HEK293T (cell line): ENCODE measurements at regions not wholly inside any gene's neighbourhood (a gene's known extent, or its start where the extent isn't known, plus 50 kb on each side); places are given as distances from the start of the nearest gene placed in this dataset.

Experiments used
- ARNT ChIP-seq: fragments of 450-650 bp; IDR thresholded peaks from 2 replicates; pipeline ENCODE4 v1.6.1; 2017; ENCODE audit warnings: mild to moderate bottlenecking
- ELF4 ChIP-seq: fragments of 450-650 bp; IDR thresholded peaks from 2 replicates; pipeline ENCODE4 v1.6.1; 2017; ENCODE audit warnings: antibody characterized with exemption
- FOXK2 ChIP-seq: fragments of 450-650 bp; IDR thresholded peaks from 2 replicates; pipeline ENCODE4 v1.6.1; 2016; ENCODE audit warnings: mild to moderate bottlenecking
- HDGF ChIP-seq: fragments of 450-650 bp; IDR thresholded peaks from 2 replicates; pipeline ENCODE4 v1.6.1; 2017; ENCODE audit warnings: antibody characterized with exemption, borderline replicate concordance
- LEF1 ChIP-seq: fragments of 450-650 bp; IDR thresholded peaks from 2 replicates; pipeline ENCODE4 v1.6.1; 2017; ENCODE audit warnings: mild to moderate bottlenecking, borderline replicate concordance

- no peak for TF ChIP-seq ARNT
- no peak for TF ChIP-seq ELF4
- TF ChIP-seq FOXK2 = no peak
- no peak for TF ChIP-seq LEF1
- no peak for TF ChIP-seq HDGF
Observed at GRCh38 chr22:48379371-48379770, 1448.3 kb downstream of the BRD1 start.
